GM23248 (cell line): ENCODE measurements at regions not wholly inside any gene's neighbourhood (a gene's known extent, or its start where the extent isn't known, plus 50 kb on each side); places are given as distances from the start of the nearest gene placed in this dataset.
A peak's percentile ranks its signal among the peaks of the same experiment; 100 is the strongest.

Source experiments
- DNase-seq: peaks from one replicate; pipeline ENCODE4 v3.0.0-alpha.2; 2015
- H2AFZ ChIP-seq: fragments of 200-600 bp; sonication (generic); 2 replicates; pipeline ENCODE4 v1.6.1; 2016; ENCODE audit warnings: antibody characterized with exemption
- H3F3A ChIP-seq: fragments of 200-600 bp; sonication (generic); 2 replicates; pipeline ENCODE4 v1.6.1; 2016; ENCODE audit warnings: mild to moderate bottlenecking, antibody characterized with exemption, mixed run types; ENCODE audit not compliant: insufficient read depth
- H3K27ac ChIP-seq: fragments of 200-600 bp; sonication (generic); 2 replicates; pipeline ENCODE4 v1.5.1; 2016; ENCODE audit warnings: mild to moderate bottlenecking
- H3K27me3 ChIP-seq: fragments of 200-600 bp; sonication (generic); replicated peaks from 2 replicates; pipeline ENCODE4 v1.6.1; 2016; ENCODE audit warnings: mild to moderate bottlenecking; ENCODE audit not compliant: insufficient read depth
- H3K36me3 ChIP-seq: fragments of 200-600 bp; sonication (generic); 2 replicates; pipeline ENCODE4 v1.6.1; 2016; ENCODE audit warnings: low read depth, mild to moderate bottlenecking
- H3K4me1 ChIP-seq: fragments of 200-600 bp; sonication (generic); 2 replicates; pipeline ENCODE4 v1.6.1; 2016; ENCODE audit warnings: mild to moderate bottlenecking; ENCODE audit not compliant: insufficient read depth
- H3K4me2 ChIP-seq: fragments of 200-600 bp; sonication (generic); one replicate; pipeline ENCODE4 v1.6.1; 2016; ENCODE audit warnings: mild to moderate bottlenecking; ENCODE audit not compliant: unreplicated experiment
- H3K4me3 ChIP-seq: fragments of 200-600 bp; sonication (generic); 2 replicates; pipeline ENCODE4 v1.5.1; 2016; ENCODE audit warnings: mild to moderate bottlenecking
- H3K79me2 ChIP-seq: fragments of 200-600 bp; sonication (generic); 2 replicates; pipeline ENCODE4 v1.6.1; 2016; ENCODE audit warnings: mild to moderate bottlenecking; ENCODE audit not compliant: insufficient read depth
- H3K9ac ChIP-seq: fragments of 200-600 bp; sonication (generic); 2 replicates; pipeline ENCODE4 v1.6.1; 2016; ENCODE audit warnings: mild to moderate bottlenecking
- H3K9me2 ChIP-seq: fragments of 200-600 bp; sonication (generic); 2 replicates; pipeline ENCODE4 v1.6.1; 2016; ENCODE audit warnings: mixed run types, mild to moderate bottlenecking, moderate library complexity; ENCODE audit not compliant: insufficient read depth
- H3K9me3 ChIP-seq: fragments of 200-600 bp; sonication (generic); one replicate; pipeline ENCODE4 v1.6.1; 2017; ENCODE audit warnings: low read depth
- H4K20me1 ChIP-seq: fragments of 200-600 bp; sonication (generic); 2 replicates; pipeline ENCODE4 v1.6.0; 2016; ENCODE audit not compliant: insufficient read depth
- EZH2 ChIP-seq: fragments of 200-600 bp; sonication (generic); IDR thresholded peaks from 2 replicates; pipeline ENCODE4 v1.6.1; 2018; ENCODE audit warnings: antibody characterized with exemption, mild to moderate bottlenecking; ENCODE audit not compliant: insufficient read depth, poor library complexity, severe bottlenecking
- EZH2phosphoT487 ChIP-seq: fragments of 200-600 bp; sonication (generic); IDR thresholded peaks from 2 replicates; pipeline ENCODE4 v1.6.1; 2018; ENCODE audit warnings: antibody characterized with exemption, moderate library complexity, mild to moderate bottlenecking, low read depth; ENCODE audit not compliant: insufficient read depth
- WGBS, 2 experiments: methylation state at CpG; one replicate each; pipeline ENCODE4 v1.1.6; 2015 to 2017; ENCODE audit warnings: low lambda C conversion rate in 2 of 2, low coverage in 1 of 2; ENCODE audit errors: missing lambda C conversion rate in 2 of 2; 5-methylcytosine and 5-hydroxymethylcytosine counted together
- in situ Hi-C: fragments of 300-500 bp; cut with MboI; formaldehyde crosslinking; loops from 2 replicates; pipeline ENCODE4 v1.15.0; 2020

DNA sequence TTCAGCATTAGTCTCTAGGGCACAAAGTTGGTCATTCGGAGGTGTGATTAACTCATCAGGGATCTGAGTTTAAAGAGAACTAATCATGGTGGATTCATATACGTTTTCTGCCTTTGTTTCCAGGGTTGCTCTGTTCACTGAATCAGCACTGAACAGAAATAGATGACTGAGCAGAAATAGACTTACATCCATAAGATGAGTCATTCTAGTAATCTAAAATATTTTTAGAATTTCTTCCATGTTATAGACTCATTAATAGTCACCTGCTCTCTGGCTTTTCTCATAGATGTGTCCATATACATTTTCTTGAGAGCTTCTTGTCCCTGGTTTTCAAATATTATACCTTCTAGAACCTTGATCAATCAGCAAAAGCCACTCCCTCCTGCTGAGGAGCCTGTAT, 837.6 kb upstream of the DPPA4 start:
- 45 to 51% methylated on average over 2 of the region's 2 CpGs for WGBS, 2 experiments
- H3F3A ChIP-seq, result no peaks in the 10 kb centered on the region
- in situ Hi-C loops, result no loop called here

DNA sequence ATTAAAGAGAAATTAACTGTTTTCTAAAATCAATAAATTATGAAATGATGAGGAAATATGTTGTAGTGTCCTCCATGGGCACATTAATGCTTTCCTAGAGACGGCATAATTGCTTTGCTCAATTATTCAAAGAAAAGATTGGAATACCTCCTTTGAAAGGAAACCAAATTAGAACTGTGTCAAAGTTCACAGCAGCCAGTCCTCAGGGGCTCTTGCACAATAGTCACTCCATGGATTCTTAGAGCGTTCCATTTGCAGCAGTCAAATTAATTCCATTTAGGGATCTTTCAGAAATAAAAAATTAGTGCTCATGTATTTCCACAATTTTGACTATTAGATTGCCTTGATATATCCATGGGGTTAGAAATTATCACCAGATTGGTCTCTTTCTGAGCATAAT, 841.6 kb upstream of the DPPA4 start:
- no peaks in the 10 kb centered on the region for H3K9me2 ChIP-seq
- H3K79me2 ChIP-seq, result no peaks in the 10 kb centered on the region
- peaks cover 26% of the 10 kb centered on the region for H3K4me1 ChIP-seq
- WGBS, 2 experiments, result 11 to 13% methylated on average over 2 of the region's 2 CpGs
- in situ Hi-C loops, result no loop called here
- TF ChIP-seq EZH2 (no peak), EZH2phosphoT487 (no peak)
- H3K36me3 ChIP-seq, result no peaks in the 10 kb centered on the region
- H3K9me3 ChIP-seq, result no peaks in the 10 kb centered on the region
- no peak overlapping the region for H3K27ac ChIP-seq
- H3K27me3 ChIP-seq, result no peaks in the 10 kb centered on the region
- no peak overlapping the region for H3K9ac ChIP-seq
- DNase-seq, result peak; percentile 55
- H3K4me2 ChIP-seq, result peak overlapping the region; percentile 2
- H3K4me3 ChIP-seq, result no peak overlapping the region
- 0 out of 2 replicates have a peak, but pooled peaks cover 12% of the 10 kb centered on the region for H3F3A ChIP-seq
- peak overlapping the region; percentile 15; the same call in 1 of the 2 replicates for H2AFZ ChIP-seq
- H4K20me1 ChIP-seq, result no peaks in the 10 kb centered on the region

More for the DNA sequence above, 837.6 kb upstream of the DPPA4 start:
- Histone ChIP-seq H4K20me1 (no peaks in the 10 kb centered on the region), H2AFZ (no peak overlapping the region), H3K4me1 (peaks cover 12% of the 10 kb centered on the region; the same call in 1 of the 2 replicates), H3K79me2 (no peaks in the 10 kb centered on the region), H3K9me2 (no peaks in the 10 kb centered on the region), H3K27me3 (no peaks in the 10 kb centered on the region), H3K9ac (no peak overlapping the region), H3K4me3 (no peak overlapping the region), H3K36me3 (no peaks in the 10 kb centered on the region), H3K4me2 (no peak overlapping the region), H3K9me3 (no peaks in the 10 kb centered on the region), H3K27ac (no peak overlapping the region)
- peak; percentile 54 for DNase-seq
- TF ChIP-seq EZH2phosphoT487 (no peak), EZH2 (no peak)

DNA sequence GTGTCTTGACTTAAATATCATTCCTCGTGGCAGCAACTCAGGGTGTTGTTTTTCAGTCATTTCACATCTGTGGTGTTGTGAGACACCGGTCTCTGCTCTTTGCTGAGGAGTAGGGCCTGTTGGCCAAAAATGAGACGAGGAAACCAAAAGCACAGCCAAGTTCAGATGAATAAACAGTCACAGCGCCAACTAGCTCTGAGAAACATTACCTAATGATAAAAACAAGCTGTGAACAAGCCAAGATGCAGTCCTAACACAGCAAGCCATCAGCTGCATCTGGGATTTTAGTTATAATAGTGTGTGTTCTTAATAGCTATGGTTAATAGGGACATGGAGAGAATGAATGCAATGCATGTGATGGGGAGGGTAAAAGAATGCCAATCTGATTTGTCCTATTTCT, 843.4 kb upstream of the DPPA4 start:
- Histone ChIP-seq H3K27me3 (no peaks in the 10 kb centered on the region), H4K20me1 (no peaks in the 10 kb centered on the region), H3K4me2 (peak overlapping the region; percentile 28), H3K9ac (no peak overlapping the region), H3K79me2 (no peaks in the 10 kb centered on the region), H3F3A (0 out of 2 replicates have a peak, but pooled peaks cover 12% of the 10 kb centered on the region), H3K9me3 (no peaks in the 10 kb centered on the region), H3K4me3 (0 out of 2 replicates have a peak overlapping the region, but pooled peaks have one; percentile 11), H3K4me1 (peaks cover 21% of the 10 kb centered on the region), H3K27ac (peak overlapping the region; percentile 25), H3K9me2 (no peaks in the 10 kb centered on the region), H3K36me3 (no peaks in the 10 kb centered on the region), H2AFZ (peak overlapping the region; percentile 80)
- WGBS, 2 experiments, result 3 to 5% methylated on average over 4 of the region's 4 CpGs
- in situ Hi-C loops, result no loop called here
- TF ChIP-seq EZH2 (no peak), EZH2phosphoT487 (no peak)
- peak; percentile 68 for DNase-seq

DNA sequence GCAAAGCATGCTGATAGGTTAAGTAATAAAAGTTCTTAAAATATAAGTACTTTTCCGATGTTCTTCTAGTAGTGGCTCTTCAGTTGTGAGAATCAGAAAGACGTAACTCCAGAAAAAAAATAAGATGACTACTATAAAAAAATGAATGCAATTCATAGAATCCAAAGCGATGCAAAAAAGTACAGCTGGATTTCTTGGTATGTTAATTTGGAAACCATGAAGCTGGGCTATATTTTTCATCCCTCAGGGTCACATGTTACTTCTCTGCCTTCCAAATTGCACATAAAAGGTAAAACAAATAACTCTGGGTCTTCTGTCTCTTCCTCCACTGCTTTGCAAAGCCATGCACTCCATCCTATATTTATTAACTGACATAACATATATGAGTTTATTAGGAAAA, 843.9 kb upstream of the DPPA4 start:
- H3K9me2 ChIP-seq, result no peaks in the 10 kb centered on the region
- H3F3A ChIP-seq, result 0 out of 2 replicates have a peak, but pooled peaks cover 12% of the 10 kb centered on the region
- H3K4me2 ChIP-seq, result peak overlapping the region; percentile 28
- 0 out of 2 replicates have a peak overlapping the region, but pooled peaks have one; percentile 25 for H3K27ac ChIP-seq
- 0 out of 2 replicates have a peak overlapping the region, but pooled peaks have one; percentile 11 for H3K4me3 ChIP-seq
- no peaks in the 10 kb centered on the region for H3K36me3 ChIP-seq
- no peak overlapping the region for H3K9ac ChIP-seq
- TF ChIP-seq EZH2phosphoT487 (no peak), EZH2 (no peak)
- DNase-seq, result no peak
- H3K9me3 ChIP-seq, result no peaks in the 10 kb centered on the region
- H2AFZ ChIP-seq, result peak overlapping the region; percentile 80
- no peaks in the 10 kb centered on the region for H3K79me2 ChIP-seq
- 54% methylated on average over 3 of the region's 3 CpGs for WGBS, 2 experiments
- peaks cover 21% of the 10 kb centered on the region for H3K4me1 ChIP-seq
- H4K20me1 ChIP-seq, result no peaks in the 10 kb centered on the region
- H3K27me3 ChIP-seq, result no peaks in the 10 kb centered on the region
- in situ Hi-C loops, result no loop called here

DNA sequence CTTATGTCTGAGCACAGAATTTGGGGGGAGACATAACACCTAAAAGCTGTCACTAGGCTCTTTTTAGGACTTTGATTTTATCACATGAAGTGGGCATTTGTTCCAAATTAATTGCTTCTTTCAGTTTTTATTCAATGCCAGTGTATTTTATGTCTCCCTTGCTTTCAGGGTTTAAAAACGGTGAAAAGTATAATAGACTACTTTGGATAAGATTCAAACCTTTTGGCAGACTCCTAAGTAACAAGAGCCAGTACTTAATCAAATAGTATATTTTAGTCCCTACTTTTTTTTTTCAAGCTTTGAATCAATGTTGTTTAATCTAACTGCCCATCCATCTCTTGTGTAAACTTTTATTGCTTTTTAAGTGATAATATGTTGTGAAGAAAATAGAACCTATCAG, 847.2 kb upstream of the DPPA4 start:
- H3K9me2 ChIP-seq, result no peaks in the 10 kb centered on the region
- no peaks in the 10 kb centered on the region for H3K79me2 ChIP-seq
- WGBS, 2 experiments, result 6 to 11% methylated on average over 1 of the region's 1 CpG
- H3K4me2 ChIP-seq, result no peak overlapping the region
- H3K27ac ChIP-seq, result no peak overlapping the region
- no peak for TF ChIP-seq EZH2
- TF ChIP-seq EZH2phosphoT487, result no peak
- no peak overlapping the region for H3K4me3 ChIP-seq
- no peaks in the 10 kb centered on the region for H3K9me3 ChIP-seq
- DNase-seq, result no peak
- H2AFZ ChIP-seq, result 0 out of 2 replicates have a peak overlapping the region, but pooled peaks have one; percentile 11
- H3K27me3 ChIP-seq, result no peaks in the 10 kb centered on the region
- in situ Hi-C loops, result no loop called here
- H3K9ac ChIP-seq, result no peak overlapping the region
- H3K36me3 ChIP-seq, result no peaks in the 10 kb centered on the region
- peaks cover 14% of the 10 kb centered on the region for H3K4me1 ChIP-seq
- 0 out of 2 replicates have a peak, but pooled peaks cover 12% of the 10 kb centered on the region for H3F3A ChIP-seq
- H4K20me1 ChIP-seq, result no peaks in the 10 kb centered on the region
